ENCODE measurements at regions not wholly inside any gene's neighbourhood (a gene's known extent, or its start where the extent isn't known, plus 50 kb on each side); places are given as distances from the start of the nearest gene placed in this dataset.

- DNase-seq = no peak
Observed at GRCh38 chr5:77948476-77948875, 172.3 kb upstream of the TBCA start.

- DNase-seq = no peak
Observed at GRCh38 chr5:77947041-77947428, 170.9 kb upstream of the TBCA start.

- DNase-seq = no peak
Observed at GRCh38 chr5:77946381-77947040, 170.4 kb upstream of the TBCA start.

GRCh38 chr5:77945874-77946273 lies 169.7 kb upstream of the TBCA start:
- no peak for DNase-seq

GRCh38 chr5:77944757-77945340 lies 168.7 kb upstream of the TBCA start:
- no peak for DNase-seq

- DNase-seq = no peak
Observed at GRCh38 chr5:77943851-77944250, 167.7 kb upstream of the TBCA start.

GRCh38 chr5:77942578-77943239 lies 166.6 kb upstream of the TBCA start:
- no peak for DNase-seq

GRCh38 chr5:77937015-77937908 lies 161.1 kb upstream of the TBCA start:
- DNase-seq = peak; percentile 34 to 41

- DNase-seq = no peak
Observed at GRCh38 chr5:77936365-77936693, 160.2 kb upstream of the TBCA start.

- DNase-seq = peak; percentile 67 to 82
Observed at GRCh38 chr5:77935506-77936364, 159.6 kb upstream of the TBCA start.

GRCh38 chr5:77928776-77929300 lies 152.7 kb upstream of the TBCA start:
- DNase-seq = no peak

GRCh38 chr5:77926337-77926736 lies 150.2 kb upstream of the TBCA start:
- DNase-seq = no peak

GRCh38 chr5:77925503-77925902 lies 149.4 kb upstream of the TBCA start:
- DNase-seq = no peak

- DNase-seq = no peak
Observed at GRCh38 chr5:77924081-77924480, 147.9 kb upstream of the TBCA start.

GRCh38 chr5:77923666-77924065 lies 147.5 kb upstream of the TBCA start:
- no peak for DNase-seq

GRCh38 chr5:77921094-77921768 lies 145.1 kb upstream of the TBCA start:
- no peak for DNase-seq

GRCh38 chr5:77920359-77921058 lies 144.4 kb upstream of the TBCA start:
- DNase-seq = no peak

GRCh38 chr5:77915346-77915745 lies 139.2 kb upstream of the TBCA start:
- DNase-seq = no peak

- DNase-seq = no peak
Observed at GRCh38 chr5:77912721-77913120, 136.6 kb upstream of the TBCA start.

GRCh38 chr5:77910602-77911188 lies 134.6 kb upstream of the TBCA start:
- DNase-seq = no peak

- no peak for DNase-seq
Observed at GRCh38 chr5:77909237-77909636, 133.1 kb upstream of the TBCA start.

Data from AML-193 (cell line).